ENCODE measurements at regions not wholly inside any gene's neighbourhood (a gene's known extent, or its start where the extent isn't known, plus 50 kb on each side); places are given as distances from the start of the nearest gene placed in this dataset.
"Not testable (repeated sequence)": the region's sequence is repeated elsewhere in the genome, so short reads cannot be mapped to it uniquely, and the experiment has no call there.

DNA sequence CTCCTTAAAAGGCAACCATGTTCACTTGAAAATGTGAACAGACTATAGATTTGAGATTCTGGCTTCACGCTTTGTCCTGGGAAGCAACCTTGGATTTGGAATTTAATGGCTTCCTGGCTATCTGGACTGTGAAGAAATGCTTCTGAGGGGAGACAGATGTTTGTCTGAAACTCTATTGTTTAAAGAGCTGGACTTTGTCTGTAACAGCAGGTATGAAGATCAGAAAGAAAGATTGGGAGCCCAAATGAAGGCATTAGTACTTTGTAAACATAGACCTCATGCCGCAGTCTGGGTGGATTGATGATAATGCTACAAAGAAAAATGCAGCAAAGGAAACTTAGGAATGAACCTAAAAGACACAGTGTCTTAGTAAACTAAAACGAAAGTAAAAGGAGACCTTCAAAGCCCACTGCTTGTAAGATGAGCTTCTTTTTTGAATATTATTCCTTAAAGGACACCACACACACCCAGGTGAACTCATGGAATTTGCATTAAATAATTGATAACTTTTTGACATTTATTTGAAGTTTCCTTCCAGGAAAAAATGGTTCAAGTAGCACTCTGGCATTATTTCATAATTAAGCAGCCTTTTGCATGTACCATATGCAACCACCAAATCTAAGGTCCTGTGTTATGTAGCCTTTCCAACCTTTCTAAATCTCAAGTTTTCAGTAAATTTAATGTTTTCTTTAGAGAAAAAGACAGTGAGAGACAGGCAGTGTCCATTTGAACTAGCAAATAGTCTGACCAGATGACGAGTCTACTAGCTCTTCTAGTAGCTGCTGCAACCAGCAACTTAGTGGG, 119.9 kb downstream of the SPDYE17 start:
- TF ChIP-seq, protein P1, sequence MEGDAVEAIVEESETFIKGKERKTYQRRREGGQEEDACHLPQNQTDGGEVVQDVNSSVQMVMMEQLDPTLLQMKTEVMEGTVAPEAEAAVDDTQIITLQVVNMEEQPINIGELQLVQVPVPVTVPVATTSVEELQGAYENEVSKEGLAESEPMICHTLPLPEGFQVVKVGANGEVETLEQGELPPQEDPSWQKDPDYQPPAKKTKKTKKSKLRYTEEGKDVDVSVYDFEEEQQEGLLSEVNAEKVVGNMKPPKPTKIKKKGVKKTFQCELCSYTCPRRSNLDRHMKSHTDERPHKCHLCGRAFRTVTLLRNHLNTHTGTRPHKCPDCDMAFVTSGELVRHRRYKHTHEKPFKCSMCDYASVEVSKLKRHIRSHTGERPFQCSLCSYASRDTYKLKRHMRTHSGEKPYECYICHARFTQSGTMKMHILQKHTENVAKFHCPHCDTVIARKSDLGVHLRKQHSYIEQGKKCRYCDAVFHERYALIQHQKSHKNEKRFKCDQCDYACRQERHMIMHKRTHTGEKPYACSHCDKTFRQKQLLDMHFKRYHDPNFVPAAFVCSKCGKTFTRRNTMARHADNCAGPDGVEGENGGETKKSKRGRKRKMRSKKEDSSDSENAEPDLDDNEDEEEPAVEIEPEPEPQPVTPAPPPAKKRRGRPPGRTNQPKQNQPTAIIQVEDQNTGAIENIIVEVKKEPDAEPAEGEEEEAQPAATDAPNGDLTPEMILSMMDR (conservative IDR thresholded peaks at IDR 0.05; ENCODE audit: low read length): not testable (repeated sequence)
- not testable (repeated sequence) for TF ChIP-seq EZH2phosphoT487 (IDR thresholded peaks at IDR 0.05; ENCODE audit: borderline replicate concordance, low read depth, low read length)

All from OCI-LY7 (cell line).